NCI-H345 treated with DMSO at 0.1 percent for 48 hours (cell line): ENCODE measurements at regions not wholly inside any gene's neighbourhood (a gene's known extent, or its start where the extent isn't known, plus 50 kb on each side); places are given as distances from the start of the nearest gene placed in this dataset.
"Not testable (repeated sequence)": the region's sequence is repeated elsewhere in the genome, so short reads cannot be mapped to it uniquely, and the experiment has no call there.

Experiments
- DNase-seq: peaks from one replicate; lab custom pipeline; 2025; ENCODE audit not compliant: unreplicated experiment; lab: John Stamatoyannopoulos, UW

DNA sequence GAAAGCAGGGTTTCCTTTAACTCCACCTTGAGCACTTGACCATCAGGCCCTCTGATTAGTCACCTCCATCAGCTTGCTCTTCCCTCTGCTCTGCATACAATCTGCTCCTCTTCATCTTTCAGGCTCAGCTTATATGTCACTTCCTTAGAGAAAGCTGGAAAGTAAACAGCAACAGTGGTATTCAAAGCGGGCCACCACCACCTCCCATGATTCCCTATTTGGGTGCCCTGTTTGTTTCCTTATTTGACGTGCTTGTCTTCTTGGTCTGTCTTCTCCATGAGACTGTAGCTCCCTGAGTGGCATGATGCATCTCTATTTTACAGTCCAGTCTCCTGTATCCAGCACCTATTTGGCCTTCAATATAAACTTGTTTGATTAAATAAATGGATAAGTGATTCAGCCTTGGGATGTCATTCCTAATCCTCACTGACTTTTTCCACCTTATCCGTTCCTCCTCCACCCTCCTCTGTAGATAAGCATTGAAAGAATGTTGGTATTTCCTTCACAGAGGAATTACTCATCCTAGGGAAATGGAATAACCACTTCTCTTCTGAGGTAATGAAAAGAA lies 102.8 kb upstream of the SGK1 start:
- DNase-seq, result no peak

GRCh38 chr6:134419716-134420115 lies 101.8 kb upstream of the SGK1 start:
- DNase-seq, result no peak

DNA sequence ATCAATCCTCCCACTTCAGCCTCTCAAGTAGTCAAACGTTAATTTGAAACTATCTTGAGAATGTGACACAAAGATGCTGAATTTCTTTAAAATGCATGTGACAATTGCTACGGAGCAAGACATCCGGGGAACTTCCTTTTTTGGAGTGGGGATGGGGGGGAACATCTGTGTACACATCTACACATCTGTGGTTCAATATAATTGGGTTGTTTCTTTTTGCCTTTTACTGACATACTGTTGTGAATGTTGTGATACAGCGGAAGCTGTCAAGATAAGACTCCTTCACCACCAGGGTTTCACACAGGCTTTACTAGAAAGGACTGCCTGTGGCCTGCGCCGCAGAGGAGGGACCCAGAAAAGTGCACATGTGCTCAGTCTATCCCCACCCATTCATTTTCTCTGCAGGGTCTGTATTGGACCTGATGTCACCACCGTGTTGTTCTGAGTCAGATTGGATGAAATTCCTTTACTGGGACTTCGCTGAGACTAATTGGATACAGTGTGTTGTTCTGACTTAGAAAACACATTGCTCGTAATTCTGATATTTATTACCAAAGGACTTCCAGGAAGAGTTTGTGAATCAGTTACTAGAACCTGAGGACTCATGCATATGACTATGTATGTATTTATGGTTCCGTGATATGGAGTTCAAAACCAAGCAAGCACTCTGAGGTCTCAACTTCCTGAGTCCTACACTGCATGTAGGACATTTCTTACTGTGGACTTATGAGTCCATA lies 98.7 kb upstream of the SGK1 start:
- DNase-seq, result no peak

DNA sequence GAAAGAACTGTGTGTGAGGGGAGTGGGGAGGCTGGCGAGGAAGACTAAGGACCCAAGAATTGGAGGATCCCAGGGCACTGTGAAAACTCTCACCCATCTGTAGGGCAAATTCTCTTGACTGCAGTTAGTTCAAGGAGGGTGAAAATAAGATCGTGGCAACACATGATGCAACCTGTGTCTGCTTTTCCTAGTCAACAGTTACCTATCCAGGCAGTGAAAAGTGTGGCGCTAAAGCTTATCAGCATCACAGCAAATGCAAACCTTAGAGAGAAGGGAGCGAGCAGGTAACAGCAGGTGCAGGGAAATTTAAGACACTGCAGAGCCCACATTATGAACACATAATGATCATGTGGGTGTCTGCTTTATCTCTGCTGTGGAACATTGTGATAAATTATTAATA lies 97.7 kb upstream of the SGK1 start:
- no peak for DNase-seq

GRCh38 chr6:134415194-134415593 lies 97.3 kb upstream of the SGK1 start:
- no peak for DNase-seq

- no peak for DNase-seq
These were observed 96.9 kb upstream of the SGK1 start for GRCh38 chr6:134414793-134415192.

DNA sequence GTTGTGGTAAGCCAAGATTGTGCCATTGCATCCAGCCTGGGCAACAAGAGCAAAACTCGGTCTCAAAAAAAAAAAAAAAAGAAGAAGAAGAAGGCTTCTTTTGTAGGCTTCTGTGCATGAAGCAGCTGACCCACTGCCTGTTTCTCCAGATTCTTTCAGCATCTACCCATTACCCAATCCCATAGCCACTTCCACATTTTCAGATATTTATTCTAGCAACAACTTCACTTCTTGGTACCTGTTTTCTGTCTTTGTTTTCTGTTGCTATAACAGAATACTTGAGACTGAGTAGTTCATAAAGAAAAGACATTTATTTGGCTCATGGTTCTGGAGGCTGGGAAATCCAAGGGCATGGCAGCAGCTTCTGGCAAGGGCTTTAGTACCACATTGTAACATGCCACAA lies 95.3 kb upstream of the SGK1 start:
- DNase-seq, result no peak

- no peak for DNase-seq
These were observed 92.6 kb upstream of the SGK1 start for GRCh38 chr6:134410541-134410940.

- DNase-seq, result no peak
These were observed 89.9 kb upstream of the SGK1 start for GRCh38 chr6:134407791-134408190.

DNA sequence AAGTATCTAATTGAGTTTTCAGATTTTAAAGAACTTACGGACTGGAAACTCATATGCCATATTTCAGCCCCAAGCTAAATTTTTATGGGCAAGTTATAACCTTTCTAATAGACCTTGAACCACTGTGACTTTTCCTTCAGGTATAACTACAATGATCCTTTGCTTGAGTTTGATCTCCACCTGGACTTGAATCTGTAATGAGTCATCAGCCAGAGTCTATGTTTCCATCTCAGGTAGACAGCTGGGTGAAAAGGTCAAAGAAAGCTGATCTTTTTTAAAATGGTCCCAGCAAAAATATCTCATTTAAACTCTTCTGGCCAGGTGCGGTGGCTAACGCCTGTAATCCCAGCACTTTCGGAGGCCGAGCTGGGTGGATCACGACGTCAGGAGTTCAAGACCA lies 88.4 kb upstream of the SGK1 start:
- DNase-seq, result no peak

- DNase-seq, result no peak
These were observed 87.6 kb upstream of the SGK1 start for GRCh38 chr6:134405386-134406087.

- DNase-seq, result not testable (repeated sequence)
These were observed 85.4 kb upstream of the SGK1 start for GRCh38 chr6:134403312-134403711.

DNA sequence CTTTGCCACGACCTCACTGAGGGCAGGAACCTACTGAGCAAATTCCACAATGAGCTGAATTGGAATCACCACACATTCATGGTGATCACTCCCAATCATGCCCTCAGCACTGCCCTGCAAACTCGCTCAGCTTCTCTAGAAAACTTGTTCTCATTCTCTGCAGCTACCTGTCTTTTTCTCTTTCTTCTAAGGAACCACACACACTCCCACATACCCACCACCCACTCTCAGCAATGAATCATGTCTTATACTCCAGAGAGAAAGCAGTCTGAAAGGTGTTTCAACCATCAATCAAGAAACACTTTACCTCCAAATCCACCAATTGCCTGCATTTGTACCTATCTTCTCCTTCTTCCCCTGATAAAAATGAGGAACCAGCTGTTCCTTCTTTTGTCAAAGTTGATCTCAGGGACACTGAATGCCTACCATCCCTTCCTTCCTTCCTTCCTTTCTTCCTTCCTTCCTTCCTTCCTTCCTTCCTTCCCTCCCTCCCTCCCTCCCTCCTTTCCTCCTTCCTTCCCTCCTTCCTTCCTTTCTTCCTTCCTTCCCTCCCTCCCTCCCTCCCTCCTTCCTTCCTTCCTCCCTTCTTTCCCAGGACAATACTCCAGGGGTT lies 84.6 kb upstream of the SGK1 start:
- no peak for DNase-seq

- no peak for DNase-seq
These were observed 83.0 kb upstream of the SGK1 start for GRCh38 chr6:134400941-134401340.

- DNase-seq, result no peak
These were observed 80.5 kb upstream of the SGK1 start for GRCh38 chr6:134398453-134398852.

DNA sequence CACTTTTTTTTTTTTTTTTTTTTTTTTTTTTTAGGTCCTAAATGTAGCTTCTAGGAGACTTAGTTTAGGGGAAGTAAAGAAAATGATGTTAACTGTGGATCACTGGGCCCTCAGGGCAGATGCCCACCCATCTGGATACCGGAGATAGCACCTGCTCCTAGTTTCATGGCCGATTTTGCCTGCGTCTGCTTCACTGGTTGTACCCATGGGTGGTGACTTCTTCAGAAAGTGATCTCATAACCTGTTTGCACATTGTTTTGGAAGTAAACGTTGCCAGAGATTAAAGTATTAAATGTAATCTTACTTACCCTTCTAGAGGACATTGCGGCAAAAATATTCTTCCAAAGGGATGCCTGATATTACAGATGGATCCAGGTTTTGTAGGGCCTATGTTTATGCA lies 79.8 kb upstream of the SGK1 start:
- DNase-seq, result no peak

DNA sequence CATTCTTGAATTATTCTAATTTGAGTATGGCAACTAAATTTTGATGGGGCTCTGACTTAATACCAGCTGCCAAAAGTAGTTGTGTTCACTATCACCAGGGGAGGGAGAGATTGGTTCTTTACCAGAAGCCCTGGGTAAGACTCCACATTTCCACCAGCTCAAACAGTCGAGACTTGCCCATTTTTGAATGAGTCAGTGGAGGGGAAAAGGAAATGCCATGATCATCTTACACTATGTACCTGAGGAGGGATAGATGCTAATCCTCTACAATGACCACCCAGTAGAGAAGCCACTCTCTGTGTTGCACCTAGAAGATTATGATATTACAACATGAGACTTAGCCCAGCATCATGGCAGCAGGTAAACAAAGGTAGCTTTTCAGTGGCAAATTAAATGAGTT lies 77.0 kb upstream of the SGK1 start:
- no peak for DNase-seq

DNA sequence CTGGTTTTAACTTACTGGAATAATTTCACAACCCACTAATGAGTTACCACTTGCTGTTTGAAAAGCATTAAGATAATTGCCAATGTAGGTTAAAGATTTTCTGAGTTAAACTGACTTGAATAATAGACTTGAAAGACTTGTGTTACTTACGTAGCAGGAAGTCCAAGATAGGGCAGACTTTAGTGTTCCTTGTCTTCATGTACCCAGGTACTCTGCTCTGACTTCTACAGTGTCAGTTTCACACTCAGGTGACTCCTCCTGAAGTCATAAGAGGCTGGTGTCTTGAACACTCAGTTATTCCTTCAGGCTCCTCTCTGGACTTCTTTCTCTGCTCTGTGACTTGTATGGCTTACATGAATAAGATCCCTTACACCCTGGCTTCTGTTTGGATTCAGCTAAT lies 76.3 kb upstream of the SGK1 start:
- no peak for DNase-seq

DNA sequence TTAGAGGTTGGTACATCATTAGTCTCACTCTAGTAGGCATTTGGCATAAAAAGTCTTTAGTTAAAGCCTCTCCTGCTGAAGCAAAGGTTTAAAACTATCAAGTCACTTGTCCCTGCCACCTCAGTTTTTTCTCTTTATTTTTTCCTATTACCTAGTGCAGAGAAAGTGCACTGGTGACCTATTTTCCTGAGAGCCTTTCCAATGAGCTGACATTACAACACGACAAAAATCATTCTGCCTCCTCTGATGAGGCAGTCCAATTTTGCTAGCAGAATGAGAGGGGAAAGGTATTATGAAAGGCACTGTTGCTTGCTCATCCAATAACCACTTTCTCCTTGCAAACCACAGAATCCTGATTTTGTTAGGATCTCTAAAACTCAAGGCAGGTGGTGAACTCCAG lies 73.3 kb upstream of the SGK1 start:
- no peak for DNase-seq

DNA sequence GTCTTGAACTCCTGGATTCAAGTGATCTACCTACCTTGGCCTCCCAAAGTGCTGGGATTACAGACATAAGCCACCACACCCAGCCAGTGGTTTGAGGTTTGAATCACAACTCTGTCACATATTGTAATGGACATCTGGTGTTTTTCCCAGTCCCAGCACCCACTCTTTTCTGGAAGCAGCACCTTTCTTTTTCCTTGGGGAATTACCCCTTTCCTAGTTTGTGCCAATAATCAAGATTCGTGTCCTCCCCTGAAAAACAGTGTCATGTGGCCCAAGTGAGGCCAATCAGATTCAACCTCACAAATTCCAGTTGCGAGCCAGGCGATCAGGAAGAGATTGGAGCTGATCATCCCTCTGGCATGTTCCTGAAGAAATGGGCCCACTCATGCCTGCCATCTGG lies 71.7 kb upstream of the SGK1 start:
- no peak for DNase-seq

DNA sequence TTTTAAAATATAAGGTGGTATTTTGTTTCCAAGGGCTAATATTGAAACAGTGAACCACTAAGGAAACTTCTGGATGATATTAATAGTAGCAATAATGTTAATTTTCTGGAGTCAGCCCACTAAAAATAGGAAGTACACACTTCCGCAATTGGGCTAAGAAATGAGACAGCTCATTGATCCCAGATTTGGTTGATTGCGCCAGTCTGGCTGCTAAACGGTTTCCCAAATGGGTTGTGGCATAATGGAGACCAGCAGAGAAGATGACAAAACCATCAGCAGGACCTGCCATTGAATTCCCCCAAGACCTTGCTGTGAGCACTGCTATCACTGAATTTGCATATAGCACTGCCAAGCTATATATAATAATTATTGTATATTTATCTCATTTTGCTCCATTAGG lies 71.2 kb upstream of the SGK1 start:
- no peak for DNase-seq

DNA sequence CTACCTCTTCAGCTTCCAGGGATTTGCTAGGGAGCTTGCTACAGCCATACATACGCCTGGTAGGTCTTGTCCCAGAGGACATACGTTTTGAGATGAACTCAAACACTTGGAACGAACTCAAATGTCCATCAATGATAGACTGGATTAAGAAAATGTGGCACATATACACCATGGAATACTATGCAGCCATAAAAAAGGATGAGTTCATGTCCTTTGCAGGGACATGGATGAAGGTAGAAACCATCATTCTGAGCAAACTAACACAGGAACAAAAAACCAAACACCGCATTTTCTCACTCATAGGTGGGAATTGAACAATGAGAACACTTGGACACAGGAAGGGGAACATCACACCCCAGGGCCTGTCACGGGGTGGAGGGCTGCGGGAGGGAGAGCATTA lies 68.6 kb upstream of the SGK1 start:
- not testable (repeated sequence) for DNase-seq
